GM23338 (cell line): ENCODE measurements at regions not wholly inside any gene's neighbourhood (a gene's known extent, or its start where the extent isn't known, plus 50 kb on each side); places are given as distances from the start of the nearest gene placed in this dataset.

Experiments
- CREB1 ChIP-seq: fragments of 250-450 bp; sonication (Bioruptor Pico); IDR thresholded peaks from 2 replicates; pipeline ENCODE4 v1.5.0; 2020; ENCODE audit warnings: low read depth, mild to moderate bottlenecking, moderate library complexity
- EZH2 ChIP-seq: fragments of 200-600 bp; sonication (generic); IDR thresholded peaks from one replicate; pipeline ENCODE4 v1.8.0; 2017; ENCODE audit warnings: antibody characterized with exemption, mild to moderate bottlenecking, low read depth; ENCODE audit not compliant: unreplicated experiment
- EZH2phosphoT487 ChIP-seq: fragments of 200-600 bp; sonication (generic); IDR thresholded peaks from one replicate; pipeline ENCODE4 v1.8.1; 2018; ENCODE audit warnings: antibody characterized with exemption; ENCODE audit not compliant: unreplicated experiment
- JUNB ChIP-seq: IDR thresholded peaks from one replicate; pipeline ENCODE4 v1.6.1; 2016; ENCODE audit warnings: antibody characterized with exemption; ENCODE audit not compliant: unreplicated experiment
- POLR2AphosphoS5 ChIP-seq: IDR thresholded peaks from 2 replicates; pipeline ENCODE4 v1.6.1; 2016; ENCODE audit warnings: antibody characterized with exemption, low read depth
- TF ChIP-seq, protein P1 (sequence below), 2 experiments: fragments of 200-600 bp in 1 of 2; sonication (generic) in 1 of 2; conservative IDR thresholded peaks; 2 replicates each; pipeline versions ENCODE4 v1.5.1 to v1.6.1; 2016 to 2017; ENCODE audit warnings: antibody characterized with exemption in 2 of 2, low read depth in 2 of 2, mild to moderate bottlenecking in 2 of 2, moderate library complexity in 1 of 2
- TF ChIP-seq, protein P2 (sequence below): IDR thresholded peaks from one replicate; pipeline ENCODE4 v1.6.1; 2018; ENCODE audit warnings: antibody characterized with exemption; ENCODE audit not compliant: unreplicated experiment

GRCh38 chr15:97684249-97684648 is 276.3 kb upstream of the ARRDC4 start:
- TF ChIP-seq EZH2 (no peak), POLR2AphosphoS5 (no peak), EZH2phosphoT487 (no peak), CREB1 (CRISPR knock-in tag) (no peak), JUNB (no peak)
- TF ChIP-seq, protein P1, sequence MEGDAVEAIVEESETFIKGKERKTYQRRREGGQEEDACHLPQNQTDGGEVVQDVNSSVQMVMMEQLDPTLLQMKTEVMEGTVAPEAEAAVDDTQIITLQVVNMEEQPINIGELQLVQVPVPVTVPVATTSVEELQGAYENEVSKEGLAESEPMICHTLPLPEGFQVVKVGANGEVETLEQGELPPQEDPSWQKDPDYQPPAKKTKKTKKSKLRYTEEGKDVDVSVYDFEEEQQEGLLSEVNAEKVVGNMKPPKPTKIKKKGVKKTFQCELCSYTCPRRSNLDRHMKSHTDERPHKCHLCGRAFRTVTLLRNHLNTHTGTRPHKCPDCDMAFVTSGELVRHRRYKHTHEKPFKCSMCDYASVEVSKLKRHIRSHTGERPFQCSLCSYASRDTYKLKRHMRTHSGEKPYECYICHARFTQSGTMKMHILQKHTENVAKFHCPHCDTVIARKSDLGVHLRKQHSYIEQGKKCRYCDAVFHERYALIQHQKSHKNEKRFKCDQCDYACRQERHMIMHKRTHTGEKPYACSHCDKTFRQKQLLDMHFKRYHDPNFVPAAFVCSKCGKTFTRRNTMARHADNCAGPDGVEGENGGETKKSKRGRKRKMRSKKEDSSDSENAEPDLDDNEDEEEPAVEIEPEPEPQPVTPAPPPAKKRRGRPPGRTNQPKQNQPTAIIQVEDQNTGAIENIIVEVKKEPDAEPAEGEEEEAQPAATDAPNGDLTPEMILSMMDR (conservative IDR thresholded peaks at IDR 0.05; ENCODE audit: low read depth in 2 of 2) = no peak
- TF ChIP-seq, protein P2, sequence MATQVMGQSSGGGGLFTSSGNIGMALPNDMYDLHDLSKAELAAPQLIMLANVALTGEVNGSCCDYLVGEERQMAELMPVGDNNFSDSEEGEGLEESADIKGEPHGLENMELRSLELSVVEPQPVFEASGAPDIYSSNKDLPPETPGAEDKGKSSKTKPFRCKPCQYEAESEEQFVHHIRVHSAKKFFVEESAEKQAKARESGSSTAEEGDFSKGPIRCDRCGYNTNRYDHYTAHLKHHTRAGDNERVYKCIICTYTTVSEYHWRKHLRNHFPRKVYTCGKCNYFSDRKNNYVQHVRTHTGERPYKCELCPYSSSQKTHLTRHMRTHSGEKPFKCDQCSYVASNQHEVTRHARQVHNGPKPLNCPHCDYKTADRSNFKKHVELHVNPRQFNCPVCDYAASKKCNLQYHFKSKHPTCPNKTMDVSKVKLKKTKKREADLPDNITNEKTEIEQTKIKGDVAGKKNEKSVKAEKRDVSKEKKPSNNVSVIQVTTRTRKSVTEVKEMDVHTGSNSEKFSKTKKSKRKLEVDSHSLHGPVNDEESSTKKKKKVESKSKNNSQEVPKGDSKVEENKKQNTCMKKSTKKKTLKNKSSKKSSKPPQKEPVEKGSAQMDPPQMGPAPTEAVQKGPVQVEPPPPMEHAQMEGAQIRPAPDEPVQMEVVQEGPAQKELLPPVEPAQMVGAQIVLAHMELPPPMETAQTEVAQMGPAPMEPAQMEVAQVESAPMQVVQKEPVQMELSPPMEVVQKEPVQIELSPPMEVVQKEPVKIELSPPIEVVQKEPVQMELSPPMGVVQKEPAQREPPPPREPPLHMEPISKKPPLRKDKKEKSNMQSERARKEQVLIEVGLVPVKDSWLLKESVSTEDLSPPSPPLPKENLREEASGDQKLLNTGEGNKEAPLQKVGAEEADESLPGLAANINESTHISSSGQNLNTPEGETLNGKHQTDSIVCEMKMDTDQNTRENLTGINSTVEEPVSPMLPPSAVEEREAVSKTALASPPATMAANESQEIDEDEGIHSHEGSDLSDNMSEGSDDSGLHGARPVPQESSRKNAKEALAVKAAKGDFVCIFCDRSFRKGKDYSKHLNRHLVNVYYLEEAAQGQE = no peak
